Heart left ventricle (tissue), 13 donors: ENCODE measurements at regions not wholly inside any gene's neighbourhood (a gene's known extent, or its start where the extent isn't known, plus 50 kb on each side); places are given as distances from the start of the nearest gene placed in this dataset.

Experiments used
- POLR2A ChIP-seq, 2 donors: fragments of 450-650 bp; IDR thresholded peaks; one replicate each; pipeline ENCODE4 v1.6.1; 2017; ENCODE audit warnings: antibody characterized with exemption in 2 of 2, mild to moderate bottlenecking in 2 of 2, moderate library complexity in 2 of 2
- TF ChIP-seq, protein P1 (sequence below), 12 donors: fragments of 200-600 bp; sonication (generic) in 4 of 12; IDR thresholded peaks; one replicate each; pipeline versions ENCODE4 v1.5.0 to v1.8.0; 2018 to 2022; ENCODE audit warnings: antibody characterized with exemption in 12 of 12, mild to moderate bottlenecking in 5 of 12
- donor health status: ischemic (EF 13 %, LVEDD 7.1; RV severe dilation, severe dysfunction).
- donor health status: DM: no; HTN: yes; CAD: no.
- donor health status: DM: no; HTN: no; CAD: no.
- donor health status: ischemic (EF 25% LVEDD 6.9; RV normal size, moderate dysfunction).
- donor health status: ischemic (EF 25% LVEDD 5.7; RV mildly dilated, moderate dysfunction).
- donor health status: ischemic (EF 35%, LVEDD 5.7; RV mildly dilated, moderate dysfunction).
- donor health status: nonischemic (EF 11% LVEDD 7.7; RV severe dilation, severe dysfunction).
- donor health status: DM: yes; HTN: yes; CAD: no.
- donor health status: PGD.
- donor health status: ischemic (EF 29% LVEDD 5.4; RV normal size, mild dysfunction).
- donor health status: nonischemic (EF 23%, LVEDD 6.1; RV moderate dilation, normal function).

DNA sequence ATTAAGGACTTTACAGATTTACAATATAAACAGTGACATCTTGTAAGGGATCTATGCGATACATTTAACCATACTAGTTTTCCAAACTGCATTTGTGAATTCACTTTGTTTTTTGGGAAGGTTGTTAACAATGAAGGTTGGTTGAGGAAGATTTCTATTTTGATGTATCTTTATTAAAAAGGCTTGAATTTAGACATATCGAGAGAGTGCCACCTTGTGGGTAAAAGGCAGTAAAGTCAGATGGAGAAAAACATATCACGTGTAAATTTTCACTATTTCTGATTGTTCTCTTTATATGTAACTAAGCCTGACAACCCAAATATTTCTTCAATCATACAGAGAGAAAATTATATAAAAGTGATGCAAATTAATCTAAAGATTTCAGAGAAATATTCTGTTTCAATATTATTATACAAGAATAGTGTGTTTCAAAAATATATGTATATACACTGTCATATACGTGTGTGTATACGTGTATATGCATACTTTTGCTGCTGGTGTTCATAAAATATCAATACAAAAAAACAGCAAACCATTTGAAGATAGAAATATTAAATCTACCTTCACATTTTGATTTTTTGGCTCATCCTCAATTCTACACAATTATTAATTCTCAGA is 988.6 kb downstream of the SORCS1 start:
- TF ChIP-seq, protein P1, sequence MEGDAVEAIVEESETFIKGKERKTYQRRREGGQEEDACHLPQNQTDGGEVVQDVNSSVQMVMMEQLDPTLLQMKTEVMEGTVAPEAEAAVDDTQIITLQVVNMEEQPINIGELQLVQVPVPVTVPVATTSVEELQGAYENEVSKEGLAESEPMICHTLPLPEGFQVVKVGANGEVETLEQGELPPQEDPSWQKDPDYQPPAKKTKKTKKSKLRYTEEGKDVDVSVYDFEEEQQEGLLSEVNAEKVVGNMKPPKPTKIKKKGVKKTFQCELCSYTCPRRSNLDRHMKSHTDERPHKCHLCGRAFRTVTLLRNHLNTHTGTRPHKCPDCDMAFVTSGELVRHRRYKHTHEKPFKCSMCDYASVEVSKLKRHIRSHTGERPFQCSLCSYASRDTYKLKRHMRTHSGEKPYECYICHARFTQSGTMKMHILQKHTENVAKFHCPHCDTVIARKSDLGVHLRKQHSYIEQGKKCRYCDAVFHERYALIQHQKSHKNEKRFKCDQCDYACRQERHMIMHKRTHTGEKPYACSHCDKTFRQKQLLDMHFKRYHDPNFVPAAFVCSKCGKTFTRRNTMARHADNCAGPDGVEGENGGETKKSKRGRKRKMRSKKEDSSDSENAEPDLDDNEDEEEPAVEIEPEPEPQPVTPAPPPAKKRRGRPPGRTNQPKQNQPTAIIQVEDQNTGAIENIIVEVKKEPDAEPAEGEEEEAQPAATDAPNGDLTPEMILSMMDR (IDR thresholded peaks at IDR 0.05) = peak in 11 of 12 donors; percentile 16 to 59 (median 35)
- no peak for TF ChIP-seq POLR2A (IDR thresholded peaks at IDR 0.05)
